NCI-H524 treated with DMSO at 0.1 percent for 48 hours (cell line): ENCODE measurements at regions not wholly inside any gene's neighbourhood (a gene's known extent, or its start where the extent isn't known, plus 50 kb on each side); places are given as distances from the start of the nearest gene placed in this dataset.

Experiments
- DNase-seq: peaks from one replicate; lab custom pipeline; 2025; lab: John Stamatoyannopoulos, UW

DNA sequence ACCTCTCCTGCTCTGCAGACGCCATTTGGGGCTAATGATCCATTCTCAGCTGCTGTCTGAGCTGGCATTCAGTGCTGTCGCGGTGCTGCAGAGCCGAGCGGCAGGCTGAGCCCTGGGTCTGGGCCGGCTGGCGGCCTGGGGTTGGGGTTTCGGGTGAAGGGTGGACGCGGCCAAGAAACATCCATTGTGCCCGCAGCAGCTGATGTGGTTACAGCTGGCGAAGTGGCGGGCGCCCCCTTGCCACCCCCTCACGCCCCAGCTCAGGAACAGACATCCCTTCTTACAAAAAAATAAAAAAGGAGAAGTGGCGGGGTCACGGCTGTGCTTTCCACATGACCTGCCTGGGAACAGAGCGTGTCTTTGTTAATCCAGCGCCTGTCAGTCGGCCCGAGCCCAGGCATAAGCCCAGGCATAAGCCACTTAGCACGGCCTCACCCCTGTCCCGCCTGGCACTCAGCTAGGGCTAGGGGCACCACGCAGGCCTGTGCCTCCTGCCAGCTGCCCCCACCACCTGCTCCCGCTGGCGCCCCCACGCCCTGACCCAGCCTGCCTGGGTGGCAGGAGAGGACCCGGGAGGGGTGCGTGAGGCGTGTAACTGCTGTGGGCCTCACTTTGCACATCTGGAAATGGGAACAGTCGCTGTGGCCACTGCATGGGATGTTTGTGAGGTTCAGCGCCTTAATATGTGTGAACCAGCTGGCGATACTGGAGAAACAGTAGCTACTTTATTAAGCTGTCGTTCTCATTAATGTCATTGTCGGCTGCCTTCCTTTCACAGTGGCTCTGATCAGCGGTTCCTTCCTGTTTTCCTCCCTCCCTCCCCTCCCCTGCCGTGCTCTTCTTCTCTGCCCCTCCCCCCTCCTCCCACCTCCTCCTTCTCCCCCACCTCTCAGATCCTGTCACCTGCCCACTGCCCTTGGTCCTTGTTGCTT, 197.7 kb upstream of the CIBAR2 start:
- DNase-seq: peak; percentile 79

DNA sequence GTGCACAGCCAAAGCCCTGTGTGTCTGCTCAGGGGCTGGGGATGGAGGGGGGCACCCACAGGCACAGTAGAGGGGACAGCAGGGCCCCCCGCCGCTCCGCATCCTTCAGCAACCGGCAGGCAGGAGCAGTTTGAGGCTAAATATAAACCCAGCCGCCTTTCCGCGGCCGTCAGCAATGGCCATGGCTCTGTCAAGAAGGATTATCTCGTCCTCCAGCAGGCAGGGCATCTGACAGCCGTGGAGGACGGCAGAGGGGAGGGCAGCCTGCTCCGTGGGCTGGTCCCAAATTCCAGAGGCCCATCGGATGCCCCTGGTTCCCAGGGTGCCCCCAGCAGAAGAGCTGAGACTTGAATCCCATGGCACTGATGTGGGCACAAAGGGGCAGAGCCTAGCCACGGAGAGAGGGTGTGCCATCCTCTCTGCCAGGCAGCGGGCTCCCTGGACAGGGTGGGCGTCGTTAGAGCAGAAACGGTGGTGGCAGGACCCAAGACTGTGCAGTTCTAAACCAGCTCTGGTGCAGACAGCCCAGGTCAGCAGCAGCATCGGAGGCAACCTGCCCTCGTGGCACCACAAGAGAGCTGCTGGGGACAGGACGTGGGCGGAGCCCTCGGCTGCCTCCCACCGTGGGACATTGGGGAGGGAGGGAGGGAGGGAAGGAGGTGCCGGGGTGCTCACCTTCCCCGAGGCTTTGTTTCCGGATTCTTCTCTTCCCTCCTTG, 198.8 kb upstream of the CIBAR2 start:
- DNase-seq: peak; percentile 36

DNA sequence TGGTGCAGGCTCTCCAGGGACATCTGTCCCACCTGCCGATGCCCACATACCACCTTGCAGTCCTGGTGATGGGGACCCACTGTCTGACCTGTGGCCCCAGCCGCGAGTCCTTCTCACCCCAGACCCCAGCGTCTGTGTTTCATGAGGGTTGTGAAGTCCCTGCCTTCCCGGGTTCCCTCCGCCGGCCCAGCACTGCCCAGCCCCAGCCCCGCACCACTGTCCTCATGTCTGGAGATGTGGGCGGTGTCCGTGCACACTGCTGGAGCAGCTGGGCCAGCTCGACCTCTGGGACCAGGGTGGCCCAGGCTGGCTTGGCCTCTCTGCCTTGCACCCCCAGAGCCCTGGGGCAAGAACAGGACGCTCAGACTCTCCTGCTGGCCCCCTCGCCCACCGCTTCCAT, 199.5 kb upstream of the CIBAR2 start:
- no peak for DNase-seq

DNA sequence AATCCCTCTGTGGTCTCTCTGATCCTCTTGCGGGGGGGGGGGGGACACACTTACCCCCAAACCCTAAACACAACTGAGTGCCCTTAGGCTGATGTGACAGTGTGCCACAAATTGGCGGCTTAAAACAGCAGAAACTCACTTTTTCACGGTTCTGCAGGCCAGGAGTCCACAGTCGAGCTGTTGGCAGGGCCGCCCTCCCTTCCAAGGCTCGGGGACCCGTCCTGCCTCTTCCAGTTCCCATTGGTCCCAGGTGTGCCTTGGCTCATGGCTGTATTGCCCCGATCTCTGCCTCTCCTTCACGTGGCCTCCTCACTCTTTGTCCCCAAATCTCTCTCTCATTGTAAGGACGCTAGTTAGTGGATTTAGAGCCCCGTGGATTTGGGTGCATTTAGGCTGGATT, 199.9 kb upstream of the CIBAR2 start:
- DNase-seq: no peak

DNA sequence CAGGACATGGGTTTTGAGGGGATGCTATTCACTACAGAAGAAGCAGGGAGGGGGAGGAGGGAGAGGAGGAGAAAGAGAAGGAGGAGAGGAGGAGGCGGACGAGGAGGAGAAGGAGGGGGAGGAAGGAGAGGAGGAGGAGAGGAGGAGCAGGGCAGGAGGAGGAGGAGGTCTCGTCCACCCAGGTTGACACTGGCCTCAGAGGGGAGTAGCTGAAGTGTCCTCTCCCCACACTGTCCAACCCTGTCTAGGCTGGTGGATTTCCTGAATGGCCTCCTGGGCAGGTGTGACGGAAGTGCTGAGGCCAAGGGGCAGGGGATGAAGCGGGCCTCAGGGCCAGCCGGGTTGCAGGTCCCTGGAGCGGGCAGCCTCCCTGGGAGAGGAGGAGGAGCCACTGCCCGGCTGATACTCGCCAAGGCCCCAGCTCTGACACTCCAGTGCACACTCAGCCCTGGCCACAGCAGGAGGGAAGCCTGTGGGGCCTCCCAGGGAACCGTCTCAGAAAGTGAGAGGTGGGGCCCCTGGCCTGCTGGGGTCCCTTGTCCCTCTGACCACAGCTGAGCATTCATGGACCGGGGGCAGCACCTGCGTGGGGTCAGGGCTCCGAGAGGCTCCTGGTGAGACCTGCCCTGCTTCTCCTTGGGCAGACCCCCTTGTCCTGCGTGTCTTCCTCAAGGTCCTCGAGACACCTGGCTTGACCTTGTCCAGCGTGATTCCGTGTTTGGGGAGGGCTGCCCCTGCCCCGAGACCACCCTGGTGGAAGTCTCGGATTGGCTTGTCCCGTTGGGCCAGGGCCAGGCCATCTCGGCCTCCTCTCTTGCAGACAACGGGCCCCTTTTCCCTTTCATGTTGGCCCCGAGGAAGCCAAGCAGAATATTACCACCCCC, 200.6 kb upstream of the CIBAR2 start:
- DNase-seq: no peak

DNA sequence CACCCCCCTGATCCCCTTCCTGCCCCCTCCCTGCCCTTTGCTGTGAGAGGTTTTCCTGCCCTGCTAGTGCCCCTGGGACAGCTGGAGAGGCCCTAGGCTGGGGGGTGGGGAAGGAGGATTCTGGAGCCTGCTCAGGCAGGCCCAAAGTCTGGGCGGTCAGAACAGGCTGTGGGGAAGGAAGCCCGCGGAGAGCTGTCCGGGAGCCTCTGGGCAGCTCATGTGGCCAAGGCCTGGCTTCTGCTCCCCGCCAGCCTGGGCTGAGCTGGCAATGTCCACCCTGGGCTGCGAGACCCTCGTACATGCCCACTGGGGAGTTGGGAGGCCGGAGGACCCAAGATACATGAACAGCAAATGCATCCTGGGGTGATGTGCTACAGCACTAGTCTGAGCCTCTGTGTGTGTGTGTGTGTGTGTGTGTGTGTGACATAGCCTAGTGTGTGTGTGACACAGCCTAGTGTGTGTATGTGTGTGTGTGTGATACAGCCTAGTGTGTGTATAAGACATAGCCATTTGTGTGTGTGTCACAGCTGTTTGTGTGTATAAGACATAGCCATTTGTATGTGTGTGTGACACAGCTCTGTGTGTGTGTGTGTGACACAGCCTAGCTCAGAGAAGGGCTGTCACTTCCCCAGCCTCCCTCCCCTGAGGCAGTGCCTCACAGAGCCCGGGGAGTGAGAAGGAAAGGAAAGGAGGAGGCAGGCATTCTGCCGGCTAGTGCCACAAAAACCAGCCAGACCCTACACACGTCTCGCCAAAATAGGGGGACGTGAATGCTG, 201.4 kb upstream of the CIBAR2 start:
- DNase-seq: no peak

DNA sequence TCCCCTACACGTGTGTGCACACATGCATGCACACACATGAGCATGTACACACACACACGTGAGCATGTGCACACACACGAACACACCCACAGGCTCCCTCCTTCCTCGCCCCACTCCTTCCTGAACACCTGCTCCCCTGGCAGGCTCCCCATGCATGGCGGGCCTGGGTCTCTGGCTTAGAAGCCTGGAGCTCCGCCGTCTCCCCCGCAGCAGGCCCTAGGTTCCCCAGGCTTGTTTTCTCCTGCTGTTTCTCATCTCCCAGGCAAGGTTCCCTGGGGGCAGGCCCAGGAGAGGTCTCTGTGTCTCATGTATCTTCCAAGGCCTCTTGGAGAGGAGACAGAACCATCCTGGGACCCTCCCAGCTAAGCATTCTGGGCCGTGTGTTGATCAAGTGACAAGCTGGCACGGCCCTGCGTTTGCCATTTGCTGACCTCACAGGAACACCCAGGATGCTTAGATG, 202.3 kb upstream of the CIBAR2 start:
- no peak for DNase-seq

DNA sequence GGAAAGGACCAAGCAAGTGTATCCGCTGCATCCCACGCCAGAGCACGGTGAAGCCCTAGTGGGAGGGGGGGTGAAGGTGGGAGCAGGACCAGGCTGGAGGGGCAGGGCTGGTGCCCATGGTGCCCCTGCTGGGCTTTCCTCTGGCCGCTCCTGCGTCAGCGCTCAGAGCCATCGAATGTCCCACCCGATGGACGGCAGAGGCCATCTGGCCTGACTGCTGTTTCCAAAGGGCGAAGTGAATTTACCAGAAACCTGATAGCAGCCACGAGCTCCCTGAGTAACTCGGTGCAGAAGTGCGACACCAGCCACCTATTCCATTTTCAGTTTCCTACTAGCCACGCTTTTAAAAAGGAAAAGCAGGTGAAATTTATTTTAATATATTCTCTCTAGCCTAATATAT, 203.6 kb upstream of the CIBAR2 start:
- no peak for DNase-seq

DNA sequence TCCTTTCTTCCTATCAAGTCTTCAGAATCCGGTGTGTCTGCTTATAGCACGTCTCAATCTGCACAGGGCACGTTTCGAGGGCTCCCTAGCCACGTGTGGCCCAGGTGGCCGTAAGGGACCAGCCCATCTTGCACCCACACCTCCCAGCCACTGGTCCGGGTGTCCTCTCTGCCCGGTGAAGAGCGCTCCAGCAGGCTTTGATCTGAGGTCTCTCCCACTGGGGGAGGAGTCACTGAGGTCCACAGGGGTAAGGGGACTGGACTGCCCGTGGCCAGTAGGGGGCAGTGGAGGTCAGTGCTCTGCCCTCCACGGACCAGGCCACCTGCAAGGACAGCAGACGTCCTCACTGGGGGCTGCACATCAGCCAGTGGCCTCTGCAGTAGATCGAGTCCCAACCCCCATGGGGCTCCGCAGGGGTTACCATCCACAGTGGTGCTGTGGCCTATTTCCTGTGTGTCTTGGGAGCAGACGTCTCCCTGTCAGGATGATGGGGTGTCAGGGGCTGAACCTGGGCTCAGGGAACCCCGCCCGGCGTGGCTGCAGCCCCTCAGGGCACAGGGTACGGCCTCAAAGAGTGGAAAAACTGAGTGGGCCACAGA, 204.1 kb upstream of the CIBAR2 start:
- DNase-seq: no peak

DNA sequence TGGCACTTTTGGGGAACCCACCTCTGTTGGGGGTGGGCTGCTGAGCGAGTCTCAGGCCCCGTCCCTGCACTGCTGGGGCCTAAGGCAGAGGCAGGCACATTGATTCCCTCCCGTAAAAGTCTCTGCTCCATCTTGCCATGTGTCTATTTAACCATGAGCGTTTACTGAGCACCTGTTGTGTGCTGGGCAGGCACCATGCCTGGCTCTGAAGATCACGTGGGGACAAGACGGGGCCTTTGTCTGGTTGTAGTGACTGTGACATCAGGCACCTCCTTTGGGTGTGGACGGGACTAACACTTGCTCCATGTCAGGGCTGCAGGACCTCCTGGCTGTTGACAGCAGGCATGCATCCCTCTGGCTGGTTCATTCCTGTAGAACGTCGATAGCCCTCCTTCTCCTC, 204.7 kb upstream of the CIBAR2 start:
- DNase-seq: no peak

DNA sequence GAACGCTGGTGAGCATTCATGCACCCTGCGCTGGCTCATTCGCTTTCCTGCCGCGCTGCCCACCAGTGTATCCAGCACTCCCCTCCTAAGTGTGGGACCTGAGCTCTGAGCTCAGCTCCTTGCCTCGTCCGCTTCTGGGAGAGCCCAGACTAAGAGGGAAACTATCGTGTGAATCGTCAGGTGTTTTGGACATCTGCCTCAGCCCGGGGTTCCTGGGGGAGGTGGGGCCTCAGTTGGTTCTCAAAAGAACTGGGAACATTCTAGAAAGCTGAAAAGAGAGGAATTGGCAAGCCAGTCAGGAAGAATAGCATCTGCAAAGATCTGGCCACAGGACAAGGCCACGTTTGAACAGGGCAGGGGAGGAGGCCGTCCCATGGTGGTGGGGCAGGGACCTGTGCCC, 205.4 kb upstream of the CIBAR2 start:
- no peak for DNase-seq

DNA sequence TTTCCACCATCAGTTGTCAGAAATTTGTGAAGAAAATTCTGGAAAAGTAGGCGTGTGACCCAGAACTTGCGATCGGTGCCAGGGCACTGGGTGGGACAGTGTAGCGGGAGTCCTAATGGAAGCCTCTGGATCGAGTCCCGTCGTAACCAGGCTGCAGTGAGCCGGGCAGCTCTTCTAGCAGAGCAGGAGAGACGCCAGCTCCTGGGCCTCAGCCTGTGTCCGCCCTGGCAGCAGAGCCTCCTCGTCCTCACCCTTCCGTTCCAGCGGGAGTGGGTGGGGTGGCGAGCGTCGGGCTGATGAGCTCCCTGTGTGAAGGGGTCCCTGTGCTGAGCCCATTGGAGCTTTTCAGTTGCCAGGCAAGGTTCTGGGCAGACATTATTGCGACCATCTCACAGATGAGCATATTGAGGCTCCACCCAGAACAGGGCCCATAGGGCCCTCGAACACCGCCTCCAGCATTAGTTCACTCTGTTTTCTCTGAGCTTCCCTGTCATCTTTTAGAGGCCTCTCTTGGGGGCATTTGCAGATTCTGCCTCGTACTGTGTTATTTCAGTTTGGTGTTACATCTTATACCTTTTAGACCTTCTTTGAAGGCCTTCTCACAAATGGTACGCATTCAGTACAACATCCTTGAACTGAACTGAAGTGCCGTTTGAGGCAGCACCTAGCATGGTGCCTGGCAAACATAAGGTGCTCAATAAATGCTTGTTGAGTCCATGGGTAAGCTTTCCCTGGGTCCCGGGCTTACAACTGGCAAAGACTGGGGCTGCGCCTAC, 207.1 kb upstream of the CIBAR2 start:
- no peak for DNase-seq

DNA sequence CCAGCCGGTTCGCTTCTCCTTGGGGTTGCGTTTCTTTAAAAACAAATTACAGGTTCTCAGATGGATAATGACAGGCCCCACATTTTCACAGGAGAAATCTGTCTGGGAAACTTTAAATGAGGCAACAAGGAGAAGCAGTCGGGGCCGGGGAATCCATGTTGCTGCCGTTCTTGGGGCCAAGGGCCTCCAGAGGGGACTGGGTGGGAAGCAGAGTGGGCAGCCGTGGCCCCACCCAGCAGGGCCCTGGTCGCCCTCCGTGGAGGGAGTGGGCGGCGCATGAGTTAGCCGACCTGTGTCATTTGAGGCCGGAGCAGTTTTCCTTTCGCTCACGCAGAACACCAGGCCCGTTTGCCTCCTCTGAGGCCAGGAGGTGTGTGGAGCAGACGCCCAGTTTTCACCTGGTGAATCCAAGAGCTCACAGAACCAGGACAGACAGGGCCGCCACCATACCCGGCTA, 207.7 kb upstream of the CIBAR2 start:
- no peak for DNase-seq

DNA sequence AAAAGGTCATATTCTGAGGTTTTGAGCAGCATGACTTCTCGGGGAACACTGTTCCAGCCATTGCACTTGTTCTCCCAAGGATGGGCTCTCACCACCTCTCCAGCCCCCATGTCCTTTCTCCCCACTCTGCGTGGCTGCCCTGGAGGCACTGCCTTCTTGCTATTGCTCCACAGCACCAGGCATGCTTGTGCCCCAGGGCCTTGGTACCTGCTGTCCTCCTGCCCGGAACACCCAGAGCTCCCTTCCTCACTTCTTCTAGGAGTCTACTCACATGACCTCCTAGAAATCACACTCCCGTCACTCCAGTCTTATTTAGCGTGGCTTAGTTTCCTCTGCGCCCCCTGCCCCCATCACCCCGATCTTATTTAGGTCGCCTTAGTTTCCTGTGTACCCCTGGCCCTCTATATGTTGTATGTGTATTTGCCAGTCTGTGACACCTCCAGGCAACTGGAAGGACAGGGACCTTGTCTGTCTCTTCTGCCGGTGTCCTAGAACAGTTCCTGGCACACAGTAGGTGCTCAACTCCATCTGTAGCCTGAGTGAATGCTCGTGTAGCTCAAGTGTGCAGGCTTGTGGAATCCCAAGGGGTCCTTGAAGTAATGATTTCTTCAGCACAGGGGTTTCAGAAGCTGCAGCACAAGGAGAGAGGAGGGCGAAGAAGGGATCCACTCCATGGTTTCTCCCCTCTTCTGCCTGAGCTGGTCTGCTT, 208.6 kb upstream of the CIBAR2 start:
- DNase-seq: no peak

DNA sequence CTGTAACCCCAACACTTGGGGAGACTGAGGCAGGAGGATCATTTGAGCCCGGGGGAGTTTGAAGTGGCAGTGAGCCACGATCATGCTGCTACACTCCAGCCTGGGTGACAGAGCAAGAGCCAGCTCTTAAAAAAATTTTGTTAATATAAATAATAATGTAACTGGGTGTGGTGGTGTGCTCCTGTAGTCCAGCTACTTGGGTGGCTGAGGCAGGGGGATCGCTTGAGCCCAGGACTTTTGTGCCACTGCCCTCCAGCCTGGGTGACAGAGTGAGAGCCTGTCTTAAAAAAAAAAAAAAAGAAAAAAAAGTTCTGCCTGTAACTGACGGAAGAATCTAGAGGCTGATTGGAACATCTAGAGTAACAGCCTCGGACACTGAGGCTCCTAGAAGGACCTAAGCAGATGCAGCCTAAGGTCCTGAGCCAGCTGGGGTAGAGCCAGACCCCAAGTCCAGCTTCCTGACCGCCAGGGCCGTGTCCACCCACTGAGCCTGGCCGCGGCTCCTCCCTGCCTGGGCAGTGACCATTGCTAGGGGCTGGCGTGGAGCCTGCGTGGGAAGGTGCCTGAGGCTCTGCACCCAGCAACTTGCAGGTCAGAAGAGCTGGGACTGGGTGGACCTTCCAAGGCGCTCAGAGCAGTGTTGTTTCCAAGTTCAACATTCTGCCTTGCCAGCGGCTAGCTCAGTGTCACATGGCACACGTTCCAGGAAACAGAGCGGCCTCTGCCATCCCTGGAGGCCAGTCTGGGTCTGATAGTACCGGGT, 209.4 kb upstream of the CIBAR2 start:
- no peak for DNase-seq

DNA sequence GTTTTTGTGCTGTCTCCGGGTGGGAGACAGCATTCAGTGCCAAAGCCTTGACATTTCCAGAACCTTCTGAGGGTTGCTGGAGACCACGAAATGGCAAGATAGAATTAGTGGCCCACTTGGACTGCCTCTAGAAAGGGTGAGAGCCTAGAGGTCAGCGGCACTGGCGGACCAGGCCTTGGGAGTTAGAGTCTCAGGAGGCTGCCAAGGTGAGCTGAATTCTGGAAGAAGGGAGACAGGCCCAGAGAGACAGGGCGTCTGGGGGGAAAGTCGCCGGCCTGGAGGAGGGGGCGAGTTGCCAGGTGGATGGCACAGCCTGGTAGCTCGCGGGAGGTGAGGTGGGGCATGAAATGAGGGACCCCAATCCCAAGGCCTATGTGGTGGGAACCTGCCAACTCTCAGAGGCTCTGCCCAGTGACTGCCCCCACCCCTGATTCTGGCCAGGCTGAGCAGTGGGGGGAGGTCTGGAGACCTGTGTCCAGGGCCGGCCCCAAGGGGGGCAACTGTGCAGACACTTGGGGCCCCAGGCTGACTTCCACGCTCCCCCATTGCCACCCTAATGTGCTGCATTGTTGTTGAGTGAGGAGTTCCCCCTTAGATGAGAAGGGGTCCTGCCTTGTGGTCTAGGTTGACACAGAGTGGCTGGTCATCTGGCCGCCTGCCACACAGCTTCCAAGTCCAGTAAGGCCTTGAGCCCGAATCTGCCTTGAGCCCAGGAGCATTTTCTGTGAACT, 211.1 kb upstream of the CIBAR2 start:
- DNase-seq: no peak

DNA sequence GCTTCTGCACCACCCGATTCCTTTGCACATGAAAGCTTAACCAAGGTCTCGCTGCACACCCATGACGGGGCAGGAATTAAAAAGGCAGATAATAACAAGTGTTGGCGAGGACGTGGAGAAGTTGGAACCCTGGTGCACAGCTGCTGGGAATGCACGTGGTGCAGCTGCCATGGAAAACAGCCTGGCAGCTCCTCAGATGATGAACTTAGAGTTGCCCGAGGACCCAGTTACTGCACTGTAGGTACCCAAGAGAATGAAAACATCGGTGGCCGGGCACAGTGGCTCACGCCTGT, 211.6 kb upstream of the CIBAR2 start:
- no peak for DNase-seq

DNA sequence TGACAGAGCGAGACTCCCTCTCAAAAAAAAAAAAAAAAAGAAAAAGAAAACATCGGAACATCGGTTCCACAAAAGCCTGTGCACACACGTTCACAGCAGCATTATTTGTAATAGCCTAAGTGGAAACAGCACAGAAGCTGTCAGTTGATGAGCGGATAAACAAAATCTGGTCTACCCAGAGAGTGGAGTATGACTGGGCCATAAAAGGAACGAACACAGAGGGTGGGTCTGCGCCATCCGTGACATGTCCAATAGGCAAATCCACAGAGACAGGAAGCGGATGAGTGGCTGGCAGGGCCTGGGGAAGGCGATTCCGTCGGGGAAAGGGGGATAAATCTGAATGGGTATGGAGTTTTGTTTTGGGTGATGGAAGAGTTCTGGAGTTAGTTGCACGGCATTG, 212.2 kb upstream of the CIBAR2 start:
- DNase-seq: no peak
